GM19238 (cell line): ENCODE measurements at regions not wholly inside any gene's neighbourhood (a gene's known extent, or its start where the extent isn't known, plus 50 kb on each side); places are given as distances from the start of the nearest gene placed in this dataset.
"Not testable (repeated sequence)": the region's sequence is repeated elsewhere in the genome, so short reads cannot be mapped to it uniquely, and the experiment has no call there.

Experiments
- DNase-seq: peaks from one replicate; pipeline ENCODE4 v3.0.0; 2011; ENCODE audit warnings: low spot score; ENCODE audit not compliant: insufficient read length

DNA sequence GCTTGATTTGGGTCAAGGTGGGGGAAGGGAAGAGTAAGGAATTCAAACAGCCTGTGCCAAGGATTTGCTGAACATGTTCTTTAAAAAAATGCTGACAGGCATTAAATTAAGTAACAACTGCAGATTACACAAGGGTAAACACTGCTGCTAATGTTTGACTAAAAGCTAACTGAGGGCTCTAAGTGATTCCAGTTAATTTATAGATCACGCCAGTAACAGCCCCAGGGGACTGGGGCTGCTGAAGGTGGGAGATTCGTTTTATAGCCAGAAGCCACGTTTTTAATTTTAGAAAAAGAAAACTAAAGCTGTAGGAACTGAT lies 321.7 kb downstream of the DLEU7 start:
- no peak for DNase-seq

- DNase-seq, result no peak
Measured at GRCh38 chr13:50522506-50522905, 321.0 kb downstream of the DLEU7 start.

DNA sequence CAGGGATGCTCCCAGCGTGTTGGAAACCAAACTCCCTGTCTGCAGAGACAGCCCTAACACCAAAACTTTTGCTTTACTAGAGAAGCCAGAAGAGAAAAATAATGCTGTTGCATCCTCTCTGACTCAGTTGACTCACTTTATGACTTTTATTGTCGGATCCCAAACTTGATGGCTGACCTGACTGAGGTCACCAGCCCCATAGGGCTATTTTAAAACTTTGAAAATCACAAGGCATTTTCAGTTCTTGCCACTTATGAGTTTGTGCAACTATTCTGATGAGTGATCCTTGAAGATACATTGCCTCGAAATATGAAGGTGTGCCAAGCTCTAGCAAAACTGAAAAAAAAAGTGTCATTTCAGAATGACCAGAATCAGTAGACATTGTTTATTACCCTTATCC lies 320.2 kb downstream of the DLEU7 start:
- DNase-seq, result no peak

DNA sequence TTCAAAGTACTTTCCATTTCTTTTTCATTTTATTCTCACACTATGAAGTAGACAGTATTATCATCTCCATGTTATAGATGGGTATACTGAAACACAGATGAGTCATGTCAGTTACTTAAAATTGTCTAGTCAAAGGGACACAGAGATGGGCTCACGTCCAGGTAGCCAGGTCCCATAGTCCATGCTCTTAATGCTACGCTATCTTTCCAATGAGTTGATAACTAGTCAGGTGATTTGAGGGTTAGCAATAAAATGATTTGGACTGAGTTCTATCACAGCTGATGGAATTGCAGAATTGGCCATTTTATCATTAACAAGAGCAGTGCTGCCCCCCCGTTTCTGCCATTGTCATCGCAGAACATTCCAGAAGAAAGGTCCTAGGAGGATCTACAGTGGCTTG lies 318.9 kb downstream of the DLEU7 start:
- no peak for DNase-seq

GRCh38 chr13:50526661-50527071 lies 316.8 kb downstream of the DLEU7 start:
- no peak for DNase-seq

DNA sequence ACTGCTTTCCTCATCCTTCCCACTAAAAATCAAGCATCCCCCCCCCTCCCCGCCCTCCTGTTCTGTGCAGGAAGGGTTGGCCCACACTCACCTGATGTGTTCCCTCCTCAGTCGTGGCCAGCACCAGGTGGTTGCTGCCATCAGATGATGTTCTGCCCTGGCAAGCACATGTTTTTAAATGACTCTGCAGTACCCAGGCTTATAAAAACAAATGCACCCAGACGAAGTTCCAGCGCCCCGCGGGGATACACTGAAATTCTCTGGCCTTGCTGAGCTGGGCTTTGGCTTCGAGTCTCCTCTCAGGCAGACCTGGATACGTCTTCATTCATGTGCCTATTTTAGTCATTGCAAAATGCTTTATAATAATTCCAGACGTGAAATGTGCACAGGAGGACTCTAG lies 316.3 kb downstream of the DLEU7 start:
- no peak for DNase-seq

- DNase-seq, result no peak
Measured at GRCh38 chr13:50527612-50528509, 315.6 kb downstream of the DLEU7 start.

GRCh38 chr13:50529154-50529882 lies 314.2 kb downstream of the DLEU7 start:
- DNase-seq, result no peak

DNA sequence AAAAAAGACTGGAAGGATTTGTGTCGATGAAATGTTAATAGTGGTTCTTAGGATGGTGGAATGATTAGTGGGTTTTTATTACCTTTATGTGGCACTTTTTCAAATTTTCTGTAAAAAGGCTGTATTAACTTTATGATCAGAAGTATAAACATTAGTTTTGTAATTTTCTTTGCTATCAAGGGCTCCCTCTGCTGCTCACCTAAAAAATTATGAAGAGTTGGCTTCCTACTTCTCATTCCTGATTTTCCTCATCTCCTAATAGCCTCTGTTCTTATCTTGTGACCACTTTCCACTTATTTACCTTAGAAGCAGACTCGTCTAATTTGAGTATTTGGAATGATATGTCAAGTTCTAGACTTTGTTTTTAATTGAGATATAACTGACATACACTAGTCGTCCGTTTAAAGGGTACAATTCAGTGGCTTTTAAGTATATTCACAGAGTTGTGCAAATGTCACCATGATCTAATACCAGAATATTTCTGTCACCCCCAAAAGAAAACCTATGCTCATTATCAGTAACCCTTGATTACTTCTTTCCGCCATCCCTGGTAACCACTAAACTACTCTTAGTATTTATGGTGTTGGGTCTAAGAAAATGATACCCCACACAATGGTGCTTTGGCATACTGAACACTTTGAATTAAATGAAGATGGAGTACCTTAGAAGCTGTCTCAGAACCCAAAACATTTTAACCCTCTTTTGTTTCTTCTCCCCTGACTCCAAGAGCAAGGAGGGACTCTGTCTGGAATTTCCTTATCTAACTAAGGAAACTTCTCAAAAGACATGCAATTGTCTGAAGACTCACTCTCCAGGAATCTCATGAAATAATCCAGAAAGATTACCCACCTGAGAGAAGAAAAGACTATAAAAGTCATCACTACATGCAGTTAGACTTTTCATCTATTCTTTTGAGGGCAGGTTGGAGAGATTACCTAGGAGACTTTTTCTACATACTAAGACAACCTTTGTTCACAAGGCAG lies 311.3 kb downstream of the DLEU7 start:
- DNase-seq, result no peak

DNA sequence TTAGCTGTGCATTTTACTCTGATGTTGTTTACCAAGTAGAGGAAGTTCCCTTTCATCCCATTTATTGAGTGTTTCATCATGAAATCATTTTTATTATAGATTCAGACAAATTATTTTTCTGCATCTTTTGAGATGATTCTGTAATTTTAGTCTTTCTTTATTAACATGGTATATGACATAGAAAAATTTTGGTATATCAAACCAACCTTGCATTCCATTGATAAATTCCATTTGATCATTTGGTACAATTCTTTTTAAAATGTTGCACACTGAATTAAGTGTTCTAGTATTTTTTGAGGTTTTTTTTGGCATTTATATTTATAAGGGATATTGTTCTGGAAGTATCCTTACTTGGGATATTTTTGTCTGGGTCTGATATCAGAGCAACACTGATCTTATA lies 308.4 kb downstream of the DLEU7 start:
- no peak for DNase-seq

- no peak for DNase-seq
Measured at GRCh38 chr13:50537029-50537428, 306.5 kb downstream of the DLEU7 start.

DNA sequence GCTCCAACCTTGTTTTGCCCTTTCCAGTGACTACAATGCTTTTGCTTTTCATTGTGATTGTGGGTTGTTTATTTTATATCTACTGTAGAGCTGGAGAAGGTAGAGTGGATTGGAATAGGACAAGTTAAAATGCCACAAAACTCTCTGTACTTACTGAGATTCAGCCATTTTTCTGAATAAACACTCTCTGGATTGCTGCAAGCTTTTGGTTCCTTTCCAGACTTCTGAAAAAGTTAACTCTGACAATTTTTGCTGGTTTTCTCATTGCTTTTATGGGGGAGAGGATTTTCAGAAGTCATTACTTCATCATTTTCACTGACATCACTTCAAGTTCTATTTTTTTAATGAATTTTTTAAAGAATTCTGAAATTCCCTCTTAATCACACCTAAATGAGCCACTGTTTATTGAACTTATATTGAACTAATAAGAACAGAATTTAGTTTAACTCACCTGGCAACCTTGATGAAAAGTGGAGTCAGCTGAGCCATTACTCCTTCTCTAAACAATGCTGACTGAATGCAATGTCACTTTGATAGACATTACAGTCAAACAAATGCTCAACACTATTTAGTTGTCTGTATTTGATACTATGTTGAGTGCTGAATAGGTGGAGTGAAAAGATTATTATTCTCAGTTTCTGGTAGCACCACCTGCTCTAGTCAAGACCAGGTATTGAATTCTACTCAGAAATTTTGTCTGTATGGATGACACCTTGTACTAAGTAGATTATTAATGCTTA lies 303.5 kb downstream of the DLEU7 start:
- DNase-seq, result no peak

DNA sequence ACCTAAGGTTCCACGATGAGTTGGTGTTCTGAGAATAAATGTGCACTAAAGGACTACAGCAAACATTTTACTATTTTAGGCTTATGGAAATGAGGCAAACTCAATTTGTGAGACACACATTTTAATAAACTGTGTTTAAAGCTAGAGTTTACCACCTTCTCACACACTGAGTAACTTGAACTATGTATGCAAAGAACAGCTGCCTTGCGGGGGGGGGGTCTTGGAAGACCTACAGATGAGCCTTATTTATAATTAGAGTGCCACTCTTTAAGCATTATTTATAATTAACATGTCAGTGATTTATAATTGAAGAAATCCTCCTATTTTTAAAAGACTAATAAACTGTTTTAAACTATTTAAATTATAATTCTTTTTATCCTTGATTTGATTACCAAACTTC lies 300.4 kb downstream of the DLEU7 start:
- DNase-seq, result no peak

- no peak for DNase-seq
Measured at GRCh38 chr13:50543782-50544181, 299.7 kb downstream of the DLEU7 start.

GRCh38 chr13:50544211-50544610 lies 299.3 kb downstream of the DLEU7 start:
- DNase-seq, result no peak

GRCh38 chr13:50547175-50547574 lies 296.3 kb downstream of the DLEU7 start:
- not testable (repeated sequence) for DNase-seq

- DNase-seq, result no peak
Measured at GRCh38 chr13:50548586-50548985, 294.9 kb downstream of the DLEU7 start.

DNA sequence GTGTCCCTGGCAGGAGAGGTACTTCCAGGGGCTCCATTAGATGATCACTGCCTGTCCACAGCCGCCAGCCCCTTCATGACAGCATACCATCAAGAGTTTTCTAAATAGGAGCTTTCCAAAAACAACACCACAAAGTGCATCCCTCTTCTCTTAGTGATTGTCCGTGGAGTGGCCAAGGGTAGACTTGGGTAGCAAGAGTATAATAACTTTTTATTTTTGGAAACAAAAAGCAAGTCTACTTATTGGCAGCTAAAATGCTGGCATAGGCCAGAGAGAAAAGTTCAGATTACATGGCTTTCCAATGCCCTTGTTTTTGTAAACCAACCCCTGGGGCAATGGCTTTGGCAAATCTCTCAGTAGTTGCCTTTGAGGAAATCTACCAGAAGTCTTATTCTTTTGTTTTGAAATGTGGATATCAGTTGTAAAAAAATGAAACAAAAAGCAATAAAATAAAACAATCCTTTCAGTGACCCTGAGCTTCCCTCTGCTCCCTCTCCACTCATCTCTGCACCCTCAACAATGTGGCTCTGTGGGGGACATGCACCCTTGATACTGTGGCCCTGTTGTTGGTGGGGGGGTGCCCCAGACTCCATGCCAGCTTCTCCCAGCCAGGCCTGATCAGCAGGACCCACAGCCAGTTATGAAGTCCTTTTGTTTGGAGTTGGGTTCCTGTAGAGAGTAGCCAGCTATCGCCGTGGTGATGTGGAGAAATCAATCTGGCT lies 294.1 kb downstream of the DLEU7 start:
- DNase-seq, result no peak

DNA sequence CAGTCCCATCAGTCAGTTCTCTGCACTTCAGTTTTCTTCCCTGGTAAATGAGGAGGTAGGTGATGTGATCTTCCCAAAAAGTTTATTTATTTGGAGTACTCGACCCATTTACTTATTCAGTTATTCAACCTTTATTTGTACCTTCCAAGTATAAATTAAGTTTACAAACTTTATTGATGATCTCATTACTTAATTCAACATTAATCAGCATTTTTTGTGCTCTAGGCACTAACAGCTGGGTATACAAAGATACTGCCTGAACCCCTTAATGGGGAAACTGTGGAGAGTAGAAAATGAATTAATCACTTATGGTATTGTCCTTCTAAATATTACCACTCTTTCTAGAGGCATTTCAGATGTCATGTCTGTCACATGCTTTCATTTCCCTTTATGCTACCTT lies 293.3 kb downstream of the DLEU7 start:
- DNase-seq, result no peak

- no peak for DNase-seq
Measured at GRCh38 chr13:50552424-50552966, 291.0 kb downstream of the DLEU7 start.
